Umbilical cord (tissue), 1 donor: ENCODE measurements at regions not wholly inside any gene's neighbourhood (a gene's known extent, or its start where the extent isn't known, plus 50 kb on each side); places are given as distances from the start of the nearest gene placed in this dataset.
A peak's percentile ranks its signal among the peaks of the same experiment; 100 is the strongest.

ENCODE experiments used
- DNase-seq: peaks from one replicate; pipeline ENCODE4 v3.0.0-alpha.2; 2015; ENCODE audit warnings: low spot score

DNA sequence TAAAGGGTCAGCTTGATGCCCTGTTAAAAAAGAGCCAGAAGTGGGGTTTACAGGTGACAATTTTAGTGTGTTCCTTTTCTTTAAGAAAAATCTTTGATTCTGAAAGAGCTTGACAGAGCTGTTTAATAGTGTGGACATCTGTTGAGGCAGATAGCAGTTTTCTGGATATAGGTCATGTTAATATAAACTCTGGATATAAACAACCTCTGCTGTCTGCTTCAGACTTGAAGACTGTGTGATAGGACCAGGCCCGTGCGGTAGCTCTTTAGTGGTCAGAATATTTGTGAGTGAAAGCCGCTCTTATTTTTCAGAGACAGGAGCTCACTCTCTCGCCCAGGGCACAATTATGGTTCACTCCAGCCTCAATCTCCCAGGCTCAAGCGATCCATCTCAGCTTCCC, 439.9 kb upstream of the RGS6 start:
- no peak for DNase-seq

DNA sequence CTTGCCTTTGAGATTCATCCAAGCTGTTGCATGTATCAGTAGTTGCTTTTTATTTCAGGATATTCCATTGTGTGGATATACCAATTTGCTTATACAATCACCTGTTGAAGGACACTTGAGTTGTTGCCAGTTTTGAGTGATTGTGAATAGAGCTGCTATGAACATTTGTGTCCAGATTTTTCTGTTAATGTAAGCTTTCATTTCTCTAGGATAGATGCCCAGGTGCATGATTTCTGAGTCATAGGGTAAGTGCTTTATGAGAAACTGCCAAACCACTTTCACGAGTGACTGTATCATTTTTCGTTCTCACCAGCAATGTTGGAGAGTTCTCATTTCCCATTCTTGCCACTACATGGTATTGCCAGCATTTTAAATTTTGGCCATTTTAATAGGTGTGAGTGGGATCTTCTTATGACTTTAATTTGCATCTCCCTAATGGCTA, 434.6 kb upstream of the RGS6 start:
- DNase-seq, result no peak

DNA sequence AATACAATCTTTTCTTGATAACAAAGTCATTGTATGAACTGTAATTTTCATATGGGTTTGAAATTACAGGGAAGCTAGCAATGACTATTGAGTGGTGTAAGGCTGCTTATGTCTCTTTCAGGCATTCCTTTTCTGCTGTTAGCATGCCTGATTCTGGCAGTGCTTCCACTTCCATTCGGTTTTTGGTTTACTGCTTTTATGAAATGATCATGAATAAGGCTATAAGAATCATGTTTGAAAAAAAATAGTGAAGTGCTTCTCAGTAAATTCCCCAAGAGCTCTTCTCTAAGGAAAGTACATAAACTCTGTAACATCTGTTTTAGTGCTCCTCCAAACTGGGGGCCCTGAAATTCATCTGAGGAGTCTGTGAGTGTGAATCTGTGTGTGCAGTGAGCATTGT, 434.0 kb upstream of the RGS6 start:
- DNase-seq, result peak; percentile 75

DNA sequence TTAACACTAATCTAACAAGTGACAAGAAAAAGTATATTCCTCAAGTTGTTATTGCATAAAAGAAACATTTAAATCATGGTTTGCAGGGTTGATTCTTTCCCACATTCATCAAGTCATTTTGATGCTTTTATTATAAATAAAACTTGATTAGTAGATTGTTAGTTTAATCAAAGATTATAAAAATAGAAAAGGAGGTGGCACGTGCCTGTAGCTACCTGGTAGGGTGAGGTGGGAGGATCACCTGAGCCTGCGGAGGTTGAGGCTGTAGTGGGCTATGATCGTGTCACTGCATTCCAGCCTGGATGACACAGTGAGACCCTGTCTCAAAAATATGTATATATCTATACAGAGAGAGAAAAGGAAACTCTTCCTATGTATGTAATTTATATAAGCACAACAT, 433.2 kb upstream of the RGS6 start:
- no peak for DNase-seq

DNA sequence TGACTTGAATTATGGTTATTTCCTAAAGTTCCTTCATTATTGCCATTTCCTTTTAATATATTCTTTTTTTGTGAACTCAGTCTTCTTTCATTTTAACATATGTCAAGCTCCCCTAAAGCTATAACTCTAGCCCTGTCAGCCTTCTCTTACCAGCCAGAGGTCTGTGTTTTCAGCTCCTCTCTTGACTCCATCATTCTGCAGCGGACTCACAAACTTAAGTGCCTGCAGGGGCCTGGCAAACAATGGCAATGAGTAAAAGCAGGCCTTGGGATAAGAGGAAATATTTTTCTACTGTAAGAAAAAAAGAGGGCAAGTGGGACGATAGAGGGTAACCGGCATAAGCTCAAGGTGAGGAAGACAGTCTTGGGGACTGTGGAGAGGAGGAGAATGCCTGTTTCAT, 424.5 kb upstream of the RGS6 start:
- DNase-seq, result no peak

DNA sequence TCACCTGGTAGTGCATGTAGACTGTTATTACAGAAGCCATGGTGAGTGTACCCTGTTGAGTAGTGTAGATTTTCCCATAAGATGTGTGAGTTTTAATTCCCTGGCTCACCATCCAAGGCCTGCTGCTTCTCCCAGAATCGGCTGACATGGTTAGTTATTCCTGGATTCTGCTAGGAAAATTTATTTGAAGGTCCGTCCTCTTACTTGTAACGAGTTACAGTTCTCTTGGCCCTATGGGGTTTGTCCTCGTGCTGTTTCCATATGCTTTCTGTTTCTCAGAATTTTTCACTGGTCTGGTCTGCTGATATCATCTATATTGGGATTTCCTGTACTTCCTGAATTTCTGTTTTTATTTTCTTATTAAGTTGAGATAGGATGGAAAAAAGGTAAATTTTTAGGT, 423.3 kb upstream of the RGS6 start:
- DNase-seq, result no peak

DNA sequence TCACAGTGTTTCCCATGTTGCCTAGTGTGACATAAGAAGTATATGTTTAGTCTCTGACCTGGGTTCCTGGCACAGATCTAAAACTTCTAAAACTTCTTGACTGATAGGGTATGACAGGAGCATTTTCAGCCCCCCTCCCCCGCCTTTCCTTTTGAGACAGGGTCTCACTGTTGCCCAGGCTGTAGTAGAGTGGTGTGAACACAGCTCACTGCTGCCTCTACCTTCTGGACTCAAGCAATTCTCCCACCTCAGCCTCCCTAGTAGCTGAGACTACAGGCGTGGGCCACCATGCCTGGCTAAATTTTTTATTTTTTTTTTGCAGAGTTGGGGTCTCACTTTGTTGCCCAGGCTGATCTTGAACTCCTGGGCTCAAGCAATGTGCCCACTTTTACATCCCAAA, 421.1 kb upstream of the RGS6 start:
- DNase-seq, result no peak

DNA sequence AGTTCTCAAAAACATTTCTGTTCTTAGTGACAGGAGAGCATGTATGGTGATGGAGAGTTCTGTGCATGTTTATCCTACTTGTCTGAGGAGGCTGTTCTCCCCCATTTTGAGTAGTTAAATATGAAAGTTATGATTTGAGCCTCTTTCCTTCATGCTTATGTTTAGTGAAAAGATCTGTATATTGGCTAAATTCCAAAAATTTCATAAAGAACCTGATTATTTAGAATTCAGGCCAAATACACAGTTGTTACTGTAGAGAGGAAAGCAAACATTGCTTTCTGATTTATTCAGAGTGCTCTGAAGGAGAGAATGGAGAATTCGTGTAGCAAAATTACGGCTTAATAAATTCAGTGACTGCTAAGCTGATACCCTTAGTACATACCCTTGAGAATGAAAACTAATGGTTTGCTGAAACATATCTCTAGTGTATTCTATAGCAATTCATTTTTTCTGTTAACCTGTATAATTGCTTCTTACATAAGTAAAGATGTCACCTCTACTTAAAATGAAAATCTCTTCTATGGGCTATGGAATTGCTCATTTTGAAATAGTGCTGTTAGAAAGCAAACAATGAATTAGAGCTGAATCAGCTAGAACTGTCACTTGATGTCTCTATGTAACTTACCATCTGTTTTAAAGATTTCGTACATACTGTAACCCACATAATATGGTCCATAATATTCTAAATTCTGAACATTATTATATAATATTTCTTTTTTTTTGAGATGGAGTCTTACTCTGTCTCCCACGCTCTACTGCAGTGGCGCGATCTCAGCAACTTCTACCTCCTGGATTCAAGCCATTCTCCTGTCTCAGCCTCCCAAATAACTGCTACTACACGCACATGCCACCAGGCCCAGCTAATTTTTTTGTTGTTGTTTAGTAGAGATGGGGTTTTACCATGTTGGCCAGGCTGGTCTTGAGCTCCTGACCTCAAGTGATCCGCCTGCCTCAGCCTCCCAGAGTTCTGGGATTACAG, 417.0 kb upstream of the RGS6 start:
- no peak for DNase-seq

DNA sequence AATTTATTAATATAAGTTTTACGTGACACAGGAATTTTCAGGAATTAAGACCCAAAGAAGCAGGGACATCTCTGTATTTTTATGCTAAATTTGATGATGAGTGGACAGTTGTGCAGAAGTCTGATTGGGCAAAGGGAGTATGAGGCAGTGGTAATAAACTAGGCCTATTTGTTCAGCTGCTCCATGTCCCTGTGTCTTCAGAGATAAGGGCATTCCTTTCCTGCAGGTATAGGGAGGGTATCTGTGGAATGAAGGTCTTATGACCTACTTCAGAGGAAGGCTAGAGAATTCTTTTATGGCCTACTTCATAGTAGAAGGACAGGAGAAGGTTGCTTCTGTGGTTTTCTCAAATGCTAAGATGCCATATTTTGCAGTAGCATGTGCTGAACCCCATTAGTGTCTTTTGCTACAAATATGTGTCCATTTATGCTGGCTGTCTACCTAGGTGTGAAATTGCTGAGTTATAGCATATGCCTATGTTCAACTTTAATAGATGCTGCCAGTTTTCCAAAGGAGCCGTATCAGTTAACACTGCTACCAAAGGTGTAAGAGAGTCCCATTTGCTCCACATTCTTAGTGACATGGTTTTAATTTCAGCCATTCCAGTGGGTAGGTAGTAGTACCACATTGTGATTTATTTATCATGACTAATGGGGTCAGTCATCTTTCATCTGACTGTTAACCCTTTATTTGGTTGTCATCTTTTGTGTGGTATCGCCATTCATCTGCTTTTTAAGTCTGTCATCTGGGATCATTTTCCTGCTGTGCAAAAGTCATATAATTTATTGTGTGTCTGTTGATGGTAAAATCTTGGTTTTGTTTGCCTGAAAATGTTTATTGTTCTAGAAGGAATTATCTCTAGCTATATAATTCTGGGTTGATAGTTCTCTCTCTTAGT, 410.7 kb upstream of the RGS6 start:
- no peak for DNase-seq

DNA sequence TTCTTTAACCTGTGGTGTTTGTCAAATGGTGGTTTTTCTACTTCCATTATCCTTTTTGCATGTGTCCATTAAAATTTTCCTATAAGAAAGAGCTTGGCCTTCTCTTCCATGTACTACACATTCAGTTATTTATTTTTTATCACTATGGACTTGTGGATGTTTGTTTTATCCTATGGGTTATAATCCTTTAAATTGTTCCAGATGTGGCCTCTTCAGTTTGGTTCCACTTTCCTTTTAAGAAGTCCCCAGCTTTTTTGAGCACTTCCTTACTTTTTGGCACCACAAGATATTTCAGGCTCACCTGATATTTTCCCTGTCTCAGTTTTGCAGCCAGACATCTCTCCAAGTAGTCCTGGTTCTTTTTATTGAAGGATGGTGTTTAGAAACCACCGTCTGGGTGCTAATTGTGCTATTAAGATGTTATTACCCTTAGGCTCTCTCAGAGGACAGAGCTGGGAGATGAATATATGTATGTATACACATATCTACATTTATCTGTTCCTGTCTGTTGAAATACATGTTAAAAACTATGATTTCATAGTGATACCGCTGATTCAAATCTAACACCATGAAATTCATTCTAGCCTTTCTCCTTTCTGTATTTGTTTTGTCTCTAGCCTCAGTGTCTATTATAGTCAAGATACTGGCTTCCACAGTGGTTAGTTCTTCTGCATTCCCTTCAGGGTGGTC, 408.5 kb upstream of the RGS6 start:
- no peak for DNase-seq

DNA sequence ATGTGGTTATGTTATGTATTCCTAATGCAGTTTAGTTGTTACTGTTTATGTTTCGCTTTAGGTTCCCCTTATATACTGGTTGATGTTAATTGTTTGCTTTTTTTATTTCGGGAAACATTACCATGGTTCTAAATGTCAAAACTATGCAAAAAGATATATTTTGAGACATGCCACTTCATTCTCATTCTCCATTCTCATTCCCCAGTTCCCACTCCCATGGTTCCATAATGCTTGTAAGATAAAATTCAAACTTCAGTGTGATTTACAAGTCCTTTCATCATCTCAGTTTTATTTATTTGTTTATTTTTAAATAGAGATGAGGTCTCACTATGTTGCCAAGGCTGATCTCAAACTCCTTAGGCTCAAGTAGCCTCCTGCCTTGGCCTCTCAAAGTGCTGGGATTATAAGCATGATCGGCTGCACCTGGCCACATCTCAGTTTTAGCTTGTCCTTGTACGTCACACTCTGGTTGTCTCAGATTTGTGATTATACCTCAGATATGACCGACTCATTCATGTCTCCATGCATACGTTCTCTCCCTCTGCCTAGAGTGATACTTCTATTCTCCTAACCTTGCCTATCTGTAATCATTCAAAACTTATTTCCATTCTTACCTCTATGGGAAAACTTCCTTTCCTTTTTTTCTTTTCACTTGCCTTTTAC, 407.8 kb upstream of the RGS6 start:
- DNase-seq, result no peak

DNA sequence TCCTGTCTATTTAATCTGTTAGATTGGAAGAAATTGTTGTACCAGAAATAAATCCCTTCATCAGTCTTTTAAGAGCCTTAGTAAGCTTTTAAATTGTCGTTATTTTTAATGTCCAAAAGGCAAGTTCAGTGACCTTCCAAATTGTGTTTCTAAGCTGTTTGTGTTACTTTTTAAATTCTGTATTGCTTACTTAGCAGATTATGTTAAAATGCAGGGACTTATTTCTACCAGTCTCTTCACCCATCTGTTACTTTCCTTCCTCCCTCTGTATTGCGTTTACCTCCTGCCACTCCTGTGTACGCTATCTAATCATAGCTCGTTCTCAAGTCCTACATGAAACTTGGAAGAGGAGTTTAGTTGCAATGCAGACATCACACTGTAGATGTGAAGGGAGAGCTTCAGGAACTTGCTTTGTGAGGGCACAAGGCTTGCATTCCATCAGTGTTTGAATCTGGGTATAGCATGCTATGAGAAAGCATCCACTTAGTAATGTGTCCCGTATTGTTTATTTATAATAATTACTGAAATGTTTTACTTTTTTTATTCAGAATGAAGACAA, 406.5 kb upstream of the RGS6 start:
- DNase-seq, result no peak

DNA sequence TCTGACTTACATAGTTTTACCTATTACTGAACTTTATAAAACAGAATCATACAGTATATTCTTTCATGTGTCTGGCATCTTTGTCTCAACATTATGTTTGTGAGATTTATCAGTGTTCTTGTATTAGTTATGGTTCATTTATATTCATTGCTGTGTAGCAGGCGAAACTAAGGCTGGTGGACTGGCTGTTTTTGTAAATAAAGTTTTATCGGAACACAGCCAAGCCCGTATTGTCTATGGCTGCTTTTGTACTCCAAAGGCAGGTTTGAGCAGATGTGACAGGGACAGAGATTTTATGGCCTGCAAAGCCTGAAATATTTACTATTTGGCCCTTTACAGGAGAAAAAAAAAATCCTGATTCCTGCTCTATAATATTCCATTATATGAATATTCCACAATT, 405.8 kb upstream of the RGS6 start:
- no peak for DNase-seq

DNA sequence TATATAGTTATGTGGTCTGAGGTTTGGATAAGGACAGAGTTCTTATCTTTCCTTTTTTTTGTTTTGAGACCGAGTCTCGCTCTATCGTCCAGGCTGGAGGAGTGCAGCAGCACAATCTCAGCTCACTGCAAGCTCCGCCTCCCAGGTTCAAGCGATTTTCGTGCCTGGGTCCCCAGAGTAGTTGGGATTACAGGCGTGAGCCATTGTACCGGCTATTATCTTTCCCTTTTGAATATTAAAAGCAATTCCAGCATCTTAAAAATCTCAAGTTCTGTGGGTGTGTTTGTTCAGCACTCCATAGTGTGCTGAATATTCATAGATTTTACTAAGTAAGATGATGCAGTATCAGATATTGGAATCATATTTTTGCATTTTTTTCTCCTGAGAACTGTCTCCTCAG, 404.4 kb upstream of the RGS6 start:
- no peak for DNase-seq

DNA sequence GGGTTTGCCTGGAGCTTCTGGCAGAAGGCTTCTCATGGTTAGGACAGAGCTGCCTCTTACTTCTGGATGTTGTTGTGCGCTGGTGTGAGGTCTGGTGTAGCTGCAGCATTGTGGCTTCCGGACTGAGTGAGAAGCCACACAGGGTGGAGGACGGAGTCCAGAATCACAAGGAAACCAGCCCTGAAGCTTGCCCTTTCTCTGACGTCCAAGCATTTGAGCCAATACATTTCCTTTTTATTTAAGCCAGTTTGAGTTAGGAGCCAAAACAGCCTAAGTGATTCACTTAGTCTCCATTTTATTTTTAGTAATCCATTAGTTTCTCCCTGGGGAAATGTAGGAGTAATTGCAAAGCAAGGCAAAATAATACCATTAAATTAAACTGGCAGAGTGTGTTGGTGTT, 402.4 kb upstream of the RGS6 start:
- DNase-seq, result no peak

DNA sequence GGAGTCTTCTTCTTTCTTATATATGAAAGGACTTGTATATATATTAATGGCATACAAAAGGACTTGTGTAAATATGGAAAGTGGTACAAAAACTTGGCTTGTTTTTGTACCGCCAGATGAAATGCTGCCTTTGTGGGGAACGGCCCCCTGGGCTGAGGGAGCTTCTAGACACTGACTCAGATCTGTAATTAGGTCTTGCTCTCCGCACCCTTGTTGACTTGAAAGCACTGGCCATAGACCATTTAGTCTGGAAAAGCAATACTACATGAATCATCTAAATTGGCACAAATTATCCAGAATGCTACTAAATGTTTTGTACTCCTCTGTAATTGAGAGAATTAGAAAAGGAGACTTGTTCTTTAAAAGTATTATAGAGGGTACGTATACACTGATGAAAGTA, 399.9 kb upstream of the RGS6 start:
- DNase-seq, result no peak

DNA sequence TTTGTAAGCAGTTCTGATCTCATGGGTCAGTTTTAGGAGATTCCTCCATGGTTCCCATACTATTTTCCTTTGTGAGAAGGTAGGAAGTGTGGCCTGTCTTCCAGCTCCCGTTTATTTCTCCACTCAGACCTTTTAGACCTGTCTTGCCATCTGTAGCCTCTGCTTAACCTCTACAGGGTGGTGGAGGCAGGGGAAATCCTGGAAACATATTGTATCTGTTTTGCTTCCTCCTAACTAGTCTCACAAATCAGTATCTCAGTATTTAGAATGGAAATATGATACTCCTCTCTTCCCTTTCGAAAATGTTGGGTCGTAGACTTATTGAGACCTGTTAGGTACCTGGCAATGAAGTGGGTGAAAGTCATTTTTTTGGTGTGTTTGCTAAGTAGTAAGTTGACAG, 399.4 kb upstream of the RGS6 start:
- no peak for DNase-seq

DNA sequence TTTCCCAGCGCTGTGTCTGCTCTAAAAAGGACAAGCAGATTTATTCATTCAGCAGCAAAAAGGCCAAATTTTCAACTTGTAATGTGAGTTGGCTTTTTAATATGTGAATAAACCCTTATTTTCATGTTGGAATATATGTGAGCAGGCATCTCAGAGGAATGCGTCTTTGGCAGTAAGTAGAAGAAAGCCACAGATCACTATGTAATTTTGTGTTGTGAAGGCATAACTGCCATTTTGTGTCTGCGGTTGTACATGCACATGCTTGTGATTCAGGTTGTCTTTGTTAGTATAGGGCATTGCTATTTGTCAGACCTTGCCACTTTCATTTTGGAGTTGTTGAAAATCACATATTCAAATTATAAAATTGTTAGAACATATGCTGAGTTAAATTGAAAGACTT, 398.8 kb upstream of the RGS6 start:
- no peak for DNase-seq

DNA sequence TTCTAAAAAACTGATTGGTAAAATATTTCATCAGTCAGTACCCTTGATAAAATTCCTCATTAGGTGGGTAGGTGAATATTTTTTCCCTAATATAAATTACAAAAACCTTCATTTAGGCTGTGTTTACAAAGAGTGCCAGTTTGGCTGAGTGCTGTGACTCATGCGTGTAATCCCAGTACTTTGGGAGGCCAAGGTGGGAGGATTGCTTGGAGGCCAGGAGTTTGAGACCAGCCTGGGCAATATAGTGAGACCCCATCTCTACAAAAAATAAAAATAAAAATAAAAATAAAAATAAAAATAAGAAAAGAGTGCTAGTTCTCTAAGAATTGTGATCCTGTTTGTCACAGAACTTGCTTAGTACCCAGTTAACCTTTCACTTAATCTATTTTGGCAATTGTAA, 398.4 kb upstream of the RGS6 start:
- DNase-seq, result no peak

DNA sequence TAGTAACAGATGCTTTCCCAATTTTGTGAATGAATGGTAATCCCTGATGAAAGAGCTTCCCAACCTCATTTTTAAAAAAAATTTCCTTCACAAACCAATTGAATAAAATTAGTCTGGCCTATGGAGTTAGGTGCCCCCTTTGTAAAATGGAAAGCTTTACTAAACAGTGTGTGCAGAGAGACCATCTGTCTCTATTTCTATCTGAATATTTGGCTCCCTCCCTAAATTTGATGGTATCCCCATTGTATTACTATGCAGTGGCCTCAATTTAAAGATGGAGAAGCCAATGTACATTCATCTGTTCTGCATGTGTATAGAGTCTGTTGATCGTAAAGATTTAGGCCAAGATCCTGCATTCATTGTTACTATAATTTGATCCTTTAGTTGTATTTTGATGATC, 397.7 kb upstream of the RGS6 start:
- no peak for DNase-seq
